B cell (primary cell): ENCODE measurements at regions not wholly inside any gene's neighbourhood (a gene's known extent, or its start where the extent isn't known, plus 50 kb on each side); places are given as distances from the start of the nearest gene placed in this dataset.
"Not testable (repeated sequence)": the region's sequence is repeated elsewhere in the genome, so short reads cannot be mapped to it uniquely, and the experiment has no call there.

Experiments
- ATAC-seq: fragments of 200-7000 bp; cut with Tn5 transposase; one replicate; pipeline ENCODE4 v1.10.0; 2021; ENCODE audit warnings: low read depth, mild to moderate bottlenecking, moderate number of reproducible peaks, moderate library complexity
- CTCF ChIA-PET: fragments of 350-600 bp; sonication (Branson Sonifier 250); formaldehyde crosslinking; loops from one replicate; lab custom pipeline; 2021; ENCODE audit warnings: antibody characterized with exemption, inconsistent platforms; lab: Charles Lee
- POLR2A ChIA-PET: fragments of 350-600 bp; sonication (Branson Sonifier 250); formaldehyde crosslinking; loops from one replicate; lab custom pipeline; 2021; ENCODE audit warnings: antibody characterized with exemption; lab: Charles Lee
- DNase-seq: peaks from one replicate; pipeline ENCODE4 v3.0.0; 2013
- H2AFZ ChIP-seq: 2 replicates; pipeline ENCODE4 v1.6.1; 2012; ENCODE audit warnings: mild to moderate bottlenecking, low read depth, low read length; ENCODE audit not compliant: insufficient read depth, poor library complexity, severe bottlenecking
- H3K27ac ChIP-seq, 2 donors: 1 replicate in 1 of 2; 2 replicates in 1 of 2; pipeline ENCODE4 v1.5.1; 2012 to 2013; ENCODE audit warnings: low read length in 2 of 2, mild to moderate bottlenecking in 2 of 2, moderate library complexity in 1 of 2
- H3K27me3 ChIP-seq, 4 experiments: fragments of 200-600 bp in 1 of 4; sonication (generic) in 1 of 4; replicated peaks in 1 of 4; 1 replicate in 2 of 4; 2 replicates in 2 of 4; pipeline versions ENCODE4 v1.6.1 to v1.7.0; 2013 to 2016; ENCODE audit warnings: low read length in 3 of 4, mild to moderate bottlenecking in 2 of 4, mixed read lengths in 1 of 4, moderate library complexity in 1 of 4; ENCODE audit not compliant: insufficient read depth in 4 of 4, control insufficient read depth in 3 of 4; ENCODE audit errors: control extremely low read depth in 1 of 4
- H3K36me3 ChIP-seq, 2 experiments: replicated peaks in 1 of 2; 1 replicate in 1 of 2; 2 replicates in 1 of 2; pipeline versions ENCODE4 v1.6.1 to v1.7.1; 2013; ENCODE audit warnings: low read length in 1 of 2; ENCODE audit not compliant: insufficient read depth in 2 of 2, control insufficient read depth in 1 of 2; ENCODE audit errors: control extremely low read depth in 1 of 2, extremely low read depth in 1 of 2
- H3K4me1 ChIP-seq, 2 donors: fragments of 200-600 bp in 1 of 2; sonication (generic) in 1 of 2; 1 replicate in 1 of 2; 2 replicates in 1 of 2; pipeline versions ENCODE4 v1.5.1 to v1.6.1; 2013 to 2017; ENCODE audit warnings: low read length in 2 of 2; ENCODE audit not compliant: control insufficient read depth in 2 of 2, insufficient read depth in 2 of 2
- H3K4me2 ChIP-seq: replicated peaks from 2 replicates; pipeline ENCODE3; 2012; ENCODE audit warnings: mild to moderate bottlenecking, low read depth, low read length; ENCODE audit not compliant: poor library complexity, severe bottlenecking
- H3K4me3 ChIP-seq, 5 experiments: fragments of 200-600 bp in 1 of 5; sonication (generic) in 1 of 5; 1 replicate in 3 of 5; 2 replicates in 2 of 5; pipeline versions ENCODE4 v1.5.1 to v1.7.0; 2011 to 2016; ENCODE audit warnings: low read length in 4 of 5, mild to moderate bottlenecking in 4 of 5, low read depth in 2 of 5, control low read depth in 1 of 5, moderate library complexity in 1 of 5; ENCODE audit not compliant: insufficient read depth in 1 of 5; ENCODE audit errors: control extremely low read depth in 1 of 5, extremely low read depth in 1 of 5
- H3K79me2 ChIP-seq: fragments of 200-600 bp; sonication (generic); one replicate; pipeline ENCODE4 v1.6.0; 2016; ENCODE audit warnings: low read length; ENCODE audit not compliant: control insufficient read depth, insufficient read depth
- H3K9ac ChIP-seq: fragments of 200-600 bp; sonication (generic); 2 replicates; pipeline ENCODE4 v1.6.1; 2017; ENCODE audit warnings: mild to moderate bottlenecking, low read length, moderate library complexity
- H3K9me3 ChIP-seq, 3 donors: one replicate each; pipeline versions ENCODE4 v1.6.1 to v1.7.1; 2013; ENCODE audit warnings: low read length in 2 of 3; ENCODE audit not compliant: control insufficient read depth in 2 of 3, insufficient read depth in 1 of 3; ENCODE audit errors: control extremely low read depth in 1 of 3
- H4K20me1 ChIP-seq: 2 replicates; pipeline ENCODE4 v1.6.0; 2012; ENCODE audit warnings: mild to moderate bottlenecking, low read length; ENCODE audit not compliant: insufficient read depth, control insufficient read depth, poor library complexity, severe bottlenecking
- H3K27ac Mint-ChIP-seq: one replicate; pipeline ENCODE4 v1.8.0; 2021; ENCODE audit warnings: mixed read lengths
- H3K27me3 Mint-ChIP-seq: one replicate; pipeline ENCODE4 v1.8.0; 2021; ENCODE audit warnings: mixed read lengths
- H3K4me1 Mint-ChIP-seq: one replicate; pipeline ENCODE4 v1.8.0; 2021; ENCODE audit warnings: mixed read lengths
- H3K4me3 Mint-ChIP-seq: one replicate; pipeline ENCODE4 v1.8.0; 2021; ENCODE audit warnings: mixed read lengths
- H3K9me3 Mint-ChIP-seq: one replicate; pipeline ENCODE4 v1.8.0; 2022; ENCODE audit warnings: mixed read lengths; ENCODE audit not compliant: insufficient read depth
- CTCF ChIP-seq: fragments of 200-600 bp; IDR thresholded peaks from one replicate; pipeline ENCODE4 v1.8.0; 2022; ENCODE audit warnings: antibody characterized with exemption, mild to moderate bottlenecking
- EZH2 ChIP-seq: IDR thresholded peaks from 2 replicates; pipeline ENCODE4 v1.6.1; 2012; ENCODE audit warnings: borderline replicate concordance, low read depth, mild to moderate bottlenecking, moderate library complexity, low read length; ENCODE audit not compliant: insufficient read depth, poor library complexity, severe bottlenecking
- WGBS: methylation state at CpG from one replicate; pipeline ENCODE4 v1.1.5; 2013; ENCODE audit warnings: missing lambda C conversion rate; ENCODE audit not compliant: insufficient coverage; 5-methylcytosine and 5-hydroxymethylcytosine counted together
- intact Hi-C: fragments of 100-400 bp; cut with micrococcal nuclease; formaldehyde crosslinking; loops from one replicate; pipeline ENCODE4 v1.10.0; 2022

GRCh38 chr4:150012851-150013360 is 65.3 kb upstream of the DCLK2 start:
- no peak for ATAC-seq
- no peak overlapping the region for H3K4me3 ChIP-seq
- H3K79me2 ChIP-seq, result no peaks in the 10 kb centered on the region
- H3K4me3 Mint-ChIP-seq, result no peak overlapping the region
- peaks cover 0 to 7% (median 2%) of the 10 kb centered on the region in 4 experiments for H3K27me3 ChIP-seq
- no peak overlapping the region for H2AFZ ChIP-seq
- no peaks in the 10 kb centered on the region for H3K36me3 ChIP-seq
- H3K4me1 ChIP-seq, result no peaks in the 10 kb centered on the region
- no peaks in the 10 kb centered on the region for H3K4me1 Mint-ChIP-seq
- H3K9me3 Mint-ChIP-seq, result no peaks in the 10 kb centered on the region
- CTCF ChIA-PET, result interaction anchor here (1.1 to 12.4 kb wide), 3 partner anchors 66 to 230 kb away, joined by 3 to 155 read pairs (median 45); no protein-coding TSS in a partner anchor
- H4K20me1 ChIP-seq, result no peaks in the 10 kb centered on the region
- POLR2A ChIA-PET, result no interaction called here
- DNase-seq, result no peak
- H3K4me2 ChIP-seq, result no peak overlapping the region
- H3K9me3 ChIP-seq, result no peaks in the 10 kb centered on the region
- no peak for TF ChIP-seq EZH2
- TF ChIP-seq CTCF, result no peak
- no peak overlapping the region for H3K9ac ChIP-seq
- H3K27ac ChIP-seq, result no peak overlapping the region
- H3K27me3 Mint-ChIP-seq, result peaks cover 4% of the 10 kb centered on the region
- intact Hi-C loops, result no loop called here
- no CpG with 5 or more reads among the region's 3 CpGs for WGBS
- no peak overlapping the region for H3K27ac Mint-ChIP-seq

GRCh38 chr4:150015910-150016309 is 62.3 kb upstream of the DCLK2 start:
- H4K20me1 ChIP-seq, H3K79me2 ChIP-seq, H3K4me3 Mint-ChIP-seq, H3K4me1 ChIP-seq, H3K9me3 Mint-ChIP-seq, H3K27ac ChIP-seq, H2AFZ ChIP-seq, H3K9ac ChIP-seq, ATAC-seq, H3K9me3 ChIP-seq, H3K4me1 Mint-ChIP-seq, intact Hi-C loops, DNase-seq, H3K27ac Mint-ChIP-seq, H3K4me3 ChIP-seq, H3K27me3 ChIP-seq, POLR2A ChIA-PET, H3K4me2 ChIP-seq, H3K36me3 ChIP-seq, CTCF ChIA-PET: not testable (repeated sequence)
- peaks cover 11% of the 10 kb centered on the region for H3K27me3 Mint-ChIP-seq

- intact Hi-C loops, result not testable (repeated sequence)
These were observed 61.6 kb upstream of the DCLK2 start for GRCh38 chr4:150016621-150017020.

More at GRCh38 chr4:150016621-150017020, 61.6 kb upstream of the DCLK2 start:
- H3K9me3 Mint-ChIP-seq, POLR2A ChIA-PET, H3K27ac Mint-ChIP-seq, H3K4me1 Mint-ChIP-seq, H2AFZ ChIP-seq, ATAC-seq, H3K4me3 ChIP-seq, H3K27ac ChIP-seq, H3K4me2 ChIP-seq, H3K9me3 ChIP-seq, H3K4me3 Mint-ChIP-seq, H3K27me3 ChIP-seq, H3K9ac ChIP-seq, H3K4me1 ChIP-seq, H4K20me1 ChIP-seq, H3K79me2 ChIP-seq, CTCF ChIA-PET, DNase-seq, H3K36me3 ChIP-seq: not testable (repeated sequence)
- whole genome bisulfite sequencing, result no CpG with 5 or more reads among the region's 1 CpG
- peaks cover 11% of the 10 kb centered on the region for H3K27me3 Mint-ChIP-seq
